ENCODE measurements at regions not wholly inside any gene's neighbourhood (a gene's known extent, or its start where the extent isn't known, plus 50 kb on each side); places are given as distances from the start of the nearest gene placed in this dataset.

GRCh38 chr15:29356786-29357185 lies 87.2 kb upstream of the NSMCE3 start:
- TF ChIP-seq EZH2 (IDR thresholded peaks at IDR 0.05; ENCODE audit: low read length, missing control alignments) = no peak
- TF ChIP-seq CTCF (conservative IDR thresholded peaks at IDR 0.05 in 1 of 2, IDR thresholded peaks at IDR 0.05 in 1 of 2; ENCODE audit: low read depth in 1 of 2, low read length in 2 of 2) = no peak

Data from fibroblast of lung (primary cell).